ENCODE measurements at regions not wholly inside any gene's neighbourhood (a gene's known extent, or its start where the extent isn't known, plus 50 kb on each side); places are given as distances from the start of the nearest gene placed in this dataset.

- TF ChIP-seq CTCF (conservative IDR thresholded peaks at IDR 0.05 in 1 of 2, IDR thresholded peaks at IDR 0.05 in 1 of 2; ENCODE audit: low read depth in 1 of 2, low read length in 2 of 2): no peak
- no peak for TF ChIP-seq EZH2 (IDR thresholded peaks at IDR 0.05; ENCODE audit: low read length, missing control alignments)
These were observed 402.2 kb upstream of the USP15 start for GRCh38 chr12:61857968-61858367.

Data from fibroblast of lung (primary cell).